VCaP (cell line): ENCODE measurements at regions not wholly inside any gene's neighbourhood (a gene's known extent, or its start where the extent isn't known, plus 50 kb on each side); places are given as distances from the start of the nearest gene placed in this dataset.

ENCODE experiments used
- H3K27ac ChIP-seq: fragments of 450-650 bp; 2 replicates; pipeline ENCODE4 v1.5.1; 2017
- CTCF ChIP-seq: fragments of 450-650 bp; conservative IDR thresholded peaks from 2 replicates; pipeline ENCODE4 v1.5.1; 2017; ENCODE audit warnings: mild to moderate bottlenecking, moderate library complexity

GRCh38 chr6:122337645-122338044, 61.8 kb upstream of the HSF2 start:
- H3K27ac ChIP-seq: no peak overlapping the region
- no peak for TF ChIP-seq CTCF

GRCh38 chr6:122339661-122340060, 59.8 kb upstream of the HSF2 start:
- H3K27ac ChIP-seq: no peak overlapping the region
- no peak for TF ChIP-seq CTCF

GRCh38 chr6:122347280-122347679, 52.2 kb upstream of the HSF2 start:
- no peak overlapping the region for H3K27ac ChIP-seq
- TF ChIP-seq CTCF: no peak

- TF ChIP-seq CTCF: no peak
- no peak overlapping the region for H3K27ac ChIP-seq
These were observed 51.7 kb upstream of the HSF2 start for GRCh38 chr6:122347751-122348150.
